ENCODE measurements at regions not wholly inside any gene's neighbourhood (a gene's known extent, or its start where the extent isn't known, plus 50 kb on each side); places are given as distances from the start of the nearest gene placed in this dataset.

DNA sequence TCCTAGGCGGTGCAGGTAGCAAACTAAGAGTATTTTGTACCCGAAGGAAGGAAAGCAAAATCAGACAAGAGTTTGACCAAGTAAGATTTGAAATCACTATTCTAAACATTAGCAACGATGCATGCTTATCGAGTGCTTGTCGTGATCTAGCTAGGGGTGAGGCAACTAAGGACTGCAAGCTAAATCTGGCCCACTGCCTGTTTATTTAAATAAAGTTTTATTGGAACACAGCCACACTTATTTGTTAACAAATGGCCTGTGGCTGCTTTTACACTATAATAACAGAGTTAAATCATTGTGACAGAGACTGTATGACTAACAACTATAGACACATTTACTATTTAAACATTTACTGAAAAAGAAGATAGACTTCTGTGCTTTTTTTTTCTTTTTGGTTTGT lies 983.6 kb downstream of the VRK1 start:
- Histone ChIP-seq H3K4me3 (no peak overlapping the region), H3K4me1 (no peaks in the 10 kb centered on the region), H3K27ac (no peak overlapping the region), H3K36me3 (ENCODE audit: insufficient read depth in 1 of 2, low read depth in 1 of 2) (no peaks in the 10 kb centered on the region), H3K9me3 (no peaks in the 10 kb centered on the region), H3K27me3 (ENCODE audit: insufficient read depth in 3 of 3, low read length in 2 of 3) (no peaks in the 10 kb centered on the region)
- intact Hi-C loops (cut with DNase I), result no loop called here
- DNase-seq (no peak), ATAC-seq (no peak)
- 91 to 93% (median 92%) methylated on average over 5 of the region's 5 CpGs for WGBS, 3 donors
- TF ChIP-seq, protein P1, sequence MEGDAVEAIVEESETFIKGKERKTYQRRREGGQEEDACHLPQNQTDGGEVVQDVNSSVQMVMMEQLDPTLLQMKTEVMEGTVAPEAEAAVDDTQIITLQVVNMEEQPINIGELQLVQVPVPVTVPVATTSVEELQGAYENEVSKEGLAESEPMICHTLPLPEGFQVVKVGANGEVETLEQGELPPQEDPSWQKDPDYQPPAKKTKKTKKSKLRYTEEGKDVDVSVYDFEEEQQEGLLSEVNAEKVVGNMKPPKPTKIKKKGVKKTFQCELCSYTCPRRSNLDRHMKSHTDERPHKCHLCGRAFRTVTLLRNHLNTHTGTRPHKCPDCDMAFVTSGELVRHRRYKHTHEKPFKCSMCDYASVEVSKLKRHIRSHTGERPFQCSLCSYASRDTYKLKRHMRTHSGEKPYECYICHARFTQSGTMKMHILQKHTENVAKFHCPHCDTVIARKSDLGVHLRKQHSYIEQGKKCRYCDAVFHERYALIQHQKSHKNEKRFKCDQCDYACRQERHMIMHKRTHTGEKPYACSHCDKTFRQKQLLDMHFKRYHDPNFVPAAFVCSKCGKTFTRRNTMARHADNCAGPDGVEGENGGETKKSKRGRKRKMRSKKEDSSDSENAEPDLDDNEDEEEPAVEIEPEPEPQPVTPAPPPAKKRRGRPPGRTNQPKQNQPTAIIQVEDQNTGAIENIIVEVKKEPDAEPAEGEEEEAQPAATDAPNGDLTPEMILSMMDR (IDR thresholded peaks at IDR 0.05), result no peak

GRCh38 chr14:97781961-97782360 lies 984.8 kb downstream of the VRK1 start:
- Histone ChIP-seq H3K4me3 (no peak overlapping the region), H3K27me3 (ENCODE audit: insufficient read depth in 3 of 3, low read length in 2 of 3) (no peaks in the 10 kb centered on the region), H3K4me1 (no peaks in the 10 kb centered on the region), H3K27ac (no peak overlapping the region), H3K36me3 (ENCODE audit: insufficient read depth in 1 of 2, low read depth in 1 of 2) (no peaks in the 10 kb centered on the region), H3K9me3 (no peaks in the 10 kb centered on the region)
- intact Hi-C loops (cut with DNase I), result no loop called here
- 88 to 90% (median 89%) methylated on average over 5 of the region's 5 CpGs for WGBS, 3 donors
- no peak for ATAC-seq
- DNase-seq, result no peak
- TF ChIP-seq, protein P1 (IDR thresholded peaks at IDR 0.05), result no peak

DNA sequence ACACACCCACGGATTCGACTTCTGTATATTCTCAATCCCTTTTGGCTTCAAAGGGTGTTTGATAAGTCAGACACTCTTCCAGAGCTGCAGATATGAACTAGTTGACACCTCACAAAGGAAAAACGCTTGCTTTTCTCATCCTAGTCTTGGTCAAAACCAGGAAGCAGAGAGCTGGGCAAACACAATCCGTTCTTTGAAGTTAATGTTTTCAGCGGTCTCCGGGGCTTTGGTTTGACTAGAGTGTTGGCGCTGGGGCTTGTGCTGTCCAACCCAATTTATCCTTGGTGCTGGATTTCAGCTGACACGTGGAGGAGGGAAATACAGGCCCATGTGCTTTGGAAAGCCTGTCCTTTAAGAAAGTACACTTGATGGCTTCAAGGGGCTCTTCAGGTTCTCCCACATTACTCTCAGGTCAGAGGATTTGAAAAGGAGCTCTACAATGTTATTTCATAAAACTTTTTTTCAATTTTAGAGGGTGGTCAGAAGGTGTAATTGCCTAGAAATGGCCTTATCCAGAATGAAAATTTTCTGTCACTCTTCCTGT lies 985.8 kb downstream of the VRK1 start:
- Histone ChIP-seq H3K4me3 (no peak overlapping the region), H3K9me3 (no peaks in the 10 kb centered on the region), H3K27me3 (ENCODE audit: insufficient read depth in 3 of 3, low read length in 2 of 3) (no peaks in the 10 kb centered on the region), H3K27ac (no peak overlapping the region), H3K4me1 (no peaks in the 10 kb centered on the region), H3K36me3 (ENCODE audit: insufficient read depth in 1 of 2, low read depth in 1 of 2) (no peaks in the 10 kb centered on the region)
- TF ChIP-seq, protein P1 (IDR thresholded peaks at IDR 0.05), result no peak
- intact Hi-C loops (cut with DNase I), result no loop called here
- 66 to 73% (median 66%) methylated on average over 8 of the region's 8 CpGs for WGBS, 3 donors
- DNase-seq (no peak), ATAC-seq (no peak)

DNA sequence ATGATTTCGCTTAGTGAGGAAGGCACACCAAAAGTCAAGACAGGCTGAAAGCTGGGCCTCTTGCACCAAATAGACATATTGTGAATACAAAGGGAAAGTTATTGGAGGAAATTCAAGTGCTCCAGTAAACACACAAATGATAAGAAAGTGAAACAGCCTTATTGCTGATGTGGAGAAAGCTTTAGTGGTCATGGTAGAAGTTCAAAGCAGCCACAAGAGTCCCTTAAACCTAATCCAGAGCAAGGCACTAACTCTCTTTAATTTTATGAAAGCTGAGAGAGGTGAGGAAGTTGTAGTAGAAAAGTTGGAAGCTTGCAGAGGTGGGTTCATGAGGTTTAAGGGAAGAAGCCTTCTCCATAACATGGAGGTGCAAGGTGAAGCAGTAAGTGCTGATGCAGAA lies 988.3 kb downstream of the VRK1 start:
- 91 to 100% (median 94%) methylated on average over 1 of the region's 1 CpG for WGBS, 3 donors
- H3K4me1 ChIP-seq, result no peaks in the 10 kb centered on the region
- TF ChIP-seq, protein P1 (IDR thresholded peaks at IDR 0.05), result no peak
- no peaks in the 10 kb centered on the region for H3K36me3 ChIP-seq (ENCODE audit: insufficient read depth in 1 of 2, low read depth in 1 of 2)
- ATAC-seq (no peak), DNase-seq (no peak)
- no peak overlapping the region for H3K4me3 ChIP-seq
- no peaks in the 10 kb centered on the region for H3K27me3 ChIP-seq (ENCODE audit: insufficient read depth in 3 of 3, low read length in 2 of 3)
- no peak overlapping the region for H3K27ac ChIP-seq
- intact Hi-C loops (cut with DNase I), result no loop called here
- H3K9me3 ChIP-seq, result no peaks in the 10 kb centered on the region

- Histone ChIP-seq H3K36me3 (ENCODE audit: insufficient read depth in 1 of 2, low read depth in 1 of 2) (no peaks in the 10 kb centered on the region), H3K4me1 (no peaks in the 10 kb centered on the region), H3K27ac (no peak overlapping the region), H3K4me3 (no peak overlapping the region), H3K9me3 (no peaks in the 10 kb centered on the region), H3K27me3 (ENCODE audit: insufficient read depth in 3 of 3, low read length in 2 of 3) (no peaks in the 10 kb centered on the region)
- TF ChIP-seq, protein P1 (IDR thresholded peaks at IDR 0.05), result no peak
- intact Hi-C loops (cut with DNase I), result no loop called here
- ATAC-seq (no peak), DNase-seq (no peak)
These were observed 991.2 kb downstream of the VRK1 start for GRCh38 chr14:97788364-97788763.

All from psoas muscle (tissue), 7 donors.